GM19239 (cell line): ENCODE measurements at regions not wholly inside any gene's neighbourhood (a gene's known extent, or its start where the extent isn't known, plus 50 kb on each side); places are given as distances from the start of the nearest gene placed in this dataset.
"Not testable (repeated sequence)": the region's sequence is repeated elsewhere in the genome, so short reads cannot be mapped to it uniquely, and the experiment has no call there.

ENCODE experiments used
- DNase-seq: peaks from one replicate; pipeline ENCODE4 v3.0.0; 2011; ENCODE audit warnings: low spot score; ENCODE audit not compliant: insufficient read length
- FAIRE-seq: peaks from 2 replicates; lab custom pipeline; 2011; peaks lifted over from hg19 to GRCh38; lab: Jason Lieb, UNC

- FAIRE-seq = no peak
- DNase-seq = no peak
Measured at GRCh38 chr2:83253848-83254247, 1205.2 kb downstream of the SUCLG1 start.

DNA sequence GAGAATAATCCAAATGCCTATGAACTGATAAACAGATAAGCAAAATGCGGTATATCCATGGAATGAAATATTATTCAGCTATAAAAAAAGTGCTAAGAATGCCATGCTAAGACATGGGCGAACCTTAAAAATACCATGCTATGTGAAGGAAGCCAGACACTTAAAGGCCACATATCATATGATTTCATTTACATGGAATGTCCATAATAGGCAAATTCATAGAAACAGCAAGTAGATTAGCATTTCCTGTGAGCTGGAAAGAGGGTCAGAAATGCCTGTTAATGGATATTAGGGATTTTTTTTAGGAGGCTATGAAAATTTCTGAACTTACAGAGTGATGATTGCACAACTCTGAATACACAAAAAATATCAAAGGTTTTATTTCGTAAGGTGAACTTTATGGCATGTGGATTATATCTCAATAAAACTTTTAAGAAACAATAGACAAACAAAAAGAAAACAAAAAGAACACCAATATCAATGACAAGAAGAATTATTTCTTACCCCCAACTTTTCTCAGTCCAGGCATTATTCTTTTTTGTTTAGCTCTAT lies 1207.7 kb downstream of the SUCLG1 start:
- FAIRE-seq (no peak), DNase-seq (no peak)

GRCh38 chr2:83245806-83246537 lies 1213.1 kb downstream of the SUCLG1 start:
- DNase-seq, FAIRE-seq: not testable (repeated sequence)

DNA sequence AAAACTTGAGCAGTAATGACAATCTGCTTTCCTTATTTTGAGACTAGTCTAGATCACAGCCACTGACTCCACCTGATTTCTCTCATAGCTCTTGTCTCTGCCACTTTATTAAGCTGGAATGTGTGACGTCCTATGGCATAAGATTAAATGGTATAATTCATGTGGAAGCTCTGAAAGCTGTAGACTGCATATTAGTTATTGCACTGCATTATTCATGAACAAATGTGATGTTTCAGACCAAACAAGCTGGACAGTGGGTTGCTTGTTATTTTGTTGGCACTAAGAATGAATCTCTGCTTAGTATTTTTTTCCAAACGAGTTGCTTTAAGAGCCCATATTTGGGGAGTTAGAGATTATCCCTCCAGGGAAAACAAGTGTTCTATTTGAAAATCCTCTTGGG lies 1218.5 kb downstream of the SUCLG1 start:
- FAIRE-seq (no peak), DNase-seq (no peak)

- FAIRE-seq (no peak), DNase-seq (no peak)
Measured at GRCh38 chr2:83238111-83238510, 1221.0 kb downstream of the SUCLG1 start.

- FAIRE-seq = no peak
- DNase-seq = no peak
Measured at GRCh38 chr2:83234246-83234645, 1224.8 kb downstream of the SUCLG1 start.

DNA sequence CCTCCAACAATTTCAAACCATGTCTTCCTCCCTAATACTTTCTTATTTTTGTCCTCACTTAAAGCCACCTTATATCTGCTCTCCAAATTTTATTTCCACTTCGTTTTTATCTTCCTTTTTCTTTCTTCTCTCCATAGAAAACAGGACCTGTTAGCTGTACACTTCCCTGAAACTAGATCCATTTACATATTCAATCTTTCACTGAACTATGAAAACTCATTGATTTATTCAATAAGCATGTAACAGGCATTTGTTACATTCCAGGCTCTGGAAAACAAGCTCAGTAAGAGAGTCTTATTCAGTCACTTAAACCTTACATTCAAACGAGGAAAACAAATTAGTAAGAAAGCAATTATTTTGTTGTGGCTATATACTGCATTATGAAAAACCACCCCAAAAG lies 1225.3 kb downstream of the SUCLG1 start:
- no peak for DNase-seq
- no peak for FAIRE-seq

- FAIRE-seq = no peak
- DNase-seq = no peak
Measured at GRCh38 chr2:83233326-83233725, 1225.8 kb downstream of the SUCLG1 start.

GRCh38 chr2:83229443-83229842 lies 1229.6 kb downstream of the SUCLG1 start:
- no peak for FAIRE-seq

DNA sequence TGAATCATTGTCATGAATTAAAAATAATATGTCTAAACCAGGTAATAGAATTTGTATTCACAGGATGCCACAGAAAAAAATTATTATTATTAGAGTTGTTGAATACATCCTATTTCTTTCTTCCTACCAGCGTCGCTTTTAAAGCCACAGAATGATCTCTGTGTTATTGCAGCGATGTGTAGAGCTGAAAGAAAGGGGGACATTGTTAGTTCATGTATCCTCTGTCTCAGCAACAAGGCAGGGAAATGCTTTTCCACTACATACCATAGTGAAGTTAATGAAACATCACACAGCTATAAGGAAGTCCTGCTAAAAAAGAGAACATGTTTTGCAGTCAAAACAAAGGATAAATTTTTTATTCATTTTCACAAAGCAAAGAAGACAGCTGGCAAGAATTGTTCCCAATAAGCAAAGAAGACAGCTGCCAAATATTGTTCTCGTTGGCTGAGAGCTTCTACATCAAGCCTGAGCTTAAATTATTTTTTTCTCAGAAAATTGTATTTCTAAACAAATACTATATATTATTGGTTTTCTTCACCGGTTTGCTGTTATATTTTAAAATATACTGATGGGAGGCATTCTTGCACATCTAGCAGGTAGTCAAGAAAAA lies 1234.4 kb downstream of the SUCLG1 start:
- FAIRE-seq = no peak

More at GRCh38 chr2:83229443-83229842, 1229.6 kb downstream of the SUCLG1 start:
- no peak for DNase-seq

GRCh38 chr2:83221258-83221657 lies 1237.8 kb downstream of the SUCLG1 start:
- DNase-seq (no peak), FAIRE-seq (no peak)

More for the DNA sequence above, 1234.4 kb downstream of the SUCLG1 start:
- no peak for DNase-seq

GRCh38 chr2:83217854-83218253 lies 1241.2 kb downstream of the SUCLG1 start:
- FAIRE-seq = no peak
- no peak for DNase-seq

DNA sequence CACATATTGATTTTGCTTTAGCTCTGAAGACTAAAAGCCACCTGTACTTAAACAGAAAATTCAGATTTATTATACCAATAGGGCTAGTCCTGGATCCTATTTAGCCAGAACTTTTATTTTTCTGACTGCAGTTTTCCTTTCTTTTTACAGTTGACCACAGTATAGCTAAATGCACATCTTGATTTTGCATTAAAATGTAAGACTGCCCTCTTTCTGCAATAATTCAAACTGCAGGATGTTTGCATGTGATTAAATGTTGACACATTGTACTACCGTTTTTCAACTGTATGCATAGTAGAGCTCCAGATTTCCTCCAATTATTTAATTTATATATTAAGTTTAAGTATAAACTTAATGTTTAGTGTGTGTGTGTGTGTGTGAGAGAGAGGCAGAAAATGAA lies 1262.9 kb downstream of the SUCLG1 start:
- FAIRE-seq (no peak), DNase-seq (no peak)

DNA sequence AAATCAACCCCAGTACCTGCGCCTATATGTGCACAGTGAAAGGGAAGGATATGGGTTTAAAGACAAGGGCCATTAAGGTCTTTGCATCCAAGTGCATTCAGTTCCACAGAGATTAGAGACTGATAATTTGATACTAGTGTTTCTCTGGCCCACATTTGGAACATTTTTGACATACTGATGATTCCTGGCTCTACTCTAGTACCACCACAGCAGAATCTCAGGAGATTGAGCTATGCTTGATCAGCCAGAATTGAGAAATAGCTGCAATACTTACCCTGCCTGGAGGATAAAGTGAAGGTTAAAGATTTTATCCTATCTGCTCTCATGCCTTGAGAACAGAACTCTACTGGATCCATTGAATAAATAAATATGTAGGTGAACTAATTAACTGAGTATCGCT lies 1267.8 kb downstream of the SUCLG1 start:
- DNase-seq = no peak
- no peak for FAIRE-seq

GRCh38 chr2:83186105-83186760 lies 1272.8 kb downstream of the SUCLG1 start:
- DNase-seq (no peak), FAIRE-seq (no peak)

DNA sequence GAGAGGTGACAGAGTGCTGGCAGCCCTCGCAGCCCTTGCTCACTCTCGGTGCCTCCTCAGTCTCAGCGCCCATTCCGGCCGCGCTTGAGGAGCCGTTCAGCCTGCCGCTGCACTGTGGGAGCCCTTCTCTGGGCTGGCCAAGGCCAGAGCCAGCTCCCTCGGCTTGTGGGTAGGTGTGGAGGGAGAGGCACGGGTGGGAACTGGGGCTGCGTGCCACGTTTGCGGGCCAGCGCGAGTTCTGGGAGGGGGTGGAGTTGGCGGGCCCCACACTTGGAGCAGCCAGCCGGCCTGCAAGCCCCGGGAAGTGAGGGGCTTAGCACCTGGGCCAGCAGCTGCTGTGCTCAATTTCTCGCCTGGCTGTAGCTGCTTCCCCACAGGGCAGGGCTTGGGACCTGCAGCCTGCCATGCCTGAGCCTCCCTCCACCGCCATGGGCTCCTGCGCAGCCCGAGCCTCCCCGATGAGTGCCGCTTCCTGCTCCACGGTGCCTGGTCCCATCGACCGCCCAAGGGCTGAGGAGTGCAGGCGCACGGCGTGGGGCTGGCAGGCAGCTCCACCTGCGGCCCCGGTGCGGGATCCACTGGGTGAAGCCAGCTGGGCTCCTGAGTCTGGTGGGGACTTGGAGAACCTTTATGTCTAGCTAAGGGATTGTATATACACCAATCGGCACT lies 1278.1 kb downstream of the SUCLG1 start:
- FAIRE-seq, DNase-seq: not testable (repeated sequence)

- DNase-seq (no peak), FAIRE-seq (no peak)
Measured at GRCh38 chr2:83176539-83176938, 1282.5 kb downstream of the SUCLG1 start.

- FAIRE-seq (no peak), DNase-seq (no peak)
Measured at GRCh38 chr2:83172841-83173240, 1286.2 kb downstream of the SUCLG1 start.

- DNase-seq (no peak), FAIRE-seq (no peak)
Measured at GRCh38 chr2:83168377-83168776, 1290.7 kb downstream of the SUCLG1 start.

GRCh38 chr2:83162421-83162820 lies 1296.7 kb downstream of the SUCLG1 start:
- no peak for DNase-seq
- no peak for FAIRE-seq

DNA sequence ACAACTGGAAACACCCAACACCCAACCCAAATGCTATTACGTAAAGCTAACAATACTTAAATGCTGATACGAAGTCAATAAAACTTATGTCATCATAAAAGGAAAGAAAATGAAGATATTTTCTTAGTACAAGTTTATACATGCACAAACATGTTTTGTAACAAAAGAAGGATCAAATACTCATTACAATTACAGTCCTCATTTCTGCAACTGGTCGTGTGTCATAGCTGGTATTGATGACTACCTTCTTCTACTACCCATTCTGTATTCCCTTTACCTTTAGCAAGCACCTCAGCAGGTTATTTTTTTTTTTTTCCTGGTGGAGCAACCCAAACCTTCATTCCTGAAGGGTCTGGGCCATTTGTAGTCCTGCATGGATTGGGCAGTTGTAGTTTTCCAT lies 1298.5 kb downstream of the SUCLG1 start:
- no peak for DNase-seq
- no peak for FAIRE-seq
